ENCODE measurements at regions not wholly inside any gene's neighbourhood (a gene's known extent, or its start where the extent isn't known, plus 50 kb on each side); places are given as distances from the start of the nearest gene placed in this dataset.

GRCh38 chr10:33498391-33498891 is 164.0 kb upstream of the NRP1 start:
- H3K9me3 Mint-ChIP-seq: peaks cover 16% of the 10 kb centered on the region
- no peak overlapping the region for H3K4me3 Mint-ChIP-seq
- TF ChIP-seq CTCF (IDR thresholded peaks at IDR 0.05; ENCODE audit: unreplicated experiment in 3 of 3): no peak
- H3K27me3 Mint-ChIP-seq (ENCODE audit: low read depth): peaks cover 5% of the 10 kb centered on the region
- H3K27ac Mint-ChIP-seq: peak overlapping the region; percentile 23 to 38 (median 33)
- H3K36me3 Mint-ChIP-seq (ENCODE audit: low read depth): peaks cover 12% of the 10 kb centered on the region
- H3K4me1 Mint-ChIP-seq: peaks cover 42% of the 10 kb centered on the region

GRCh38 chr10:33497338-33497737 is 162.9 kb upstream of the NRP1 start:
- H3K36me3 Mint-ChIP-seq (ENCODE audit: low read depth): peaks cover 9% of the 10 kb centered on the region
- peaks cover 3% of the 10 kb centered on the region for H3K27me3 Mint-ChIP-seq (ENCODE audit: low read depth)
- no peak overlapping the region for H3K4me3 Mint-ChIP-seq
- H3K4me1 Mint-ChIP-seq: peaks cover 53% of the 10 kb centered on the region
- H3K27ac Mint-ChIP-seq: peak overlapping the region; percentile 22 to 38 (median 28)
- peaks cover 13% of the 10 kb centered on the region for H3K9me3 Mint-ChIP-seq
- TF ChIP-seq CTCF (IDR thresholded peaks at IDR 0.05; ENCODE audit: unreplicated experiment in 3 of 3): no peak

- H3K4me1 Mint-ChIP-seq: peaks cover 56% of the 10 kb centered on the region
- no peak for TF ChIP-seq CTCF (IDR thresholded peaks at IDR 0.05; ENCODE audit: unreplicated experiment in 3 of 3)
- no peak overlapping the region for H3K4me3 Mint-ChIP-seq
- peaks cover 7% of the 10 kb centered on the region for H3K36me3 Mint-ChIP-seq (ENCODE audit: low read depth)
- peaks cover 7% of the 10 kb centered on the region for H3K9me3 Mint-ChIP-seq
- no peak overlapping the region for H3K27ac Mint-ChIP-seq
- no peaks in the 10 kb centered on the region for H3K27me3 Mint-ChIP-seq (ENCODE audit: low read depth)
These were observed 161.6 kb upstream of the NRP1 start for GRCh38 chr10:33496096-33496495.

- Mint-ChIP-seq H3K9me3 (no peaks in the 10 kb centered on the region), H3K27ac (peak overlapping the region in 2 of 3 experiments; percentile 64 to 89), H3K36me3 (ENCODE audit: low read depth) (no peaks in the 10 kb centered on the region), H3K4me3 (no peak overlapping the region), H3K4me1 (peaks cover 60% of the 10 kb centered on the region), H3K27me3 (ENCODE audit: low read depth) (no peaks in the 10 kb centered on the region)
- no peak for TF ChIP-seq CTCF (IDR thresholded peaks at IDR 0.05; ENCODE audit: unreplicated experiment in 3 of 3)
These were observed 160.3 kb upstream of the NRP1 start for GRCh38 chr10:33494694-33495265.

- Mint-ChIP-seq H3K27ac (peak overlapping the region; percentile 43 to 89 (median 88)), H3K27me3 (ENCODE audit: low read depth) (no peaks in the 10 kb centered on the region), H3K4me1 (peaks cover 64% of the 10 kb centered on the region), H3K36me3 (ENCODE audit: low read depth) (no peaks in the 10 kb centered on the region), H3K4me3 (peak overlapping the region in 1 of 3 experiments; percentile 34), H3K9me3 (no peaks in the 10 kb centered on the region)
- no peak for TF ChIP-seq CTCF (IDR thresholded peaks at IDR 0.05; ENCODE audit: unreplicated experiment in 3 of 3)
These were observed 159.5 kb upstream of the NRP1 start for GRCh38 chr10:33493978-33494377.

GRCh38 chr10:33493497-33493896 is 159.0 kb upstream of the NRP1 start:
- H3K4me1 Mint-ChIP-seq: peaks cover 59% of the 10 kb centered on the region
- no peaks in the 10 kb centered on the region for H3K9me3 Mint-ChIP-seq
- no peaks in the 10 kb centered on the region for H3K36me3 Mint-ChIP-seq (ENCODE audit: low read depth)
- H3K27me3 Mint-ChIP-seq (ENCODE audit: low read depth): no peaks in the 10 kb centered on the region
- H3K27ac Mint-ChIP-seq: peak overlapping the region; percentile 43 to 94 (median 89)
- peak overlapping the region in 1 of 3 experiments; percentile 38 for H3K4me3 Mint-ChIP-seq
- TF ChIP-seq CTCF (IDR thresholded peaks at IDR 0.05; ENCODE audit: unreplicated experiment in 3 of 3): no peak

Measured in nephron (organoid).